ENCODE measurements at regions not wholly inside any gene's neighbourhood (a gene's known extent, or its start where the extent isn't known, plus 50 kb on each side); places are given as distances from the start of the nearest gene placed in this dataset.

- TF ChIP-seq ZNF121 (CRISPR knock-in tag; IDR thresholded peaks at IDR 0.05) (no peak), MAX (CRISPR knock-in tag; IDR thresholded peaks at IDR 0.05) (no peak), CTCF (IDR thresholded peaks at IDR 0.05) (no peak), ZNF423 (CRISPR knock-in tag; IDR thresholded peaks at IDR 0.05) (no peak), USF2 (CRISPR knock-in tag; IDR thresholded peaks at IDR 0.05) (no peak), E2F1 (CRISPR knock-in tag; IDR thresholded peaks at IDR 0.05) (no peak), ZMAT4 (CRISPR knock-in tag; IDR thresholded peaks at IDR 0.05) (no peak), ESRRA (CRISPR knock-in tag; IDR thresholded peaks at IDR 0.05; ENCODE audit: borderline replicate concordance) (no peak)
Observed at GRCh38 chr11:103844327-103845215, 191.9 kb upstream of the DDI1 start.
